ENCODE measurements at regions not wholly inside any gene's neighbourhood (a gene's known extent, or its start where the extent isn't known, plus 50 kb on each side); places are given as distances from the start of the nearest gene placed in this dataset.

DNA sequence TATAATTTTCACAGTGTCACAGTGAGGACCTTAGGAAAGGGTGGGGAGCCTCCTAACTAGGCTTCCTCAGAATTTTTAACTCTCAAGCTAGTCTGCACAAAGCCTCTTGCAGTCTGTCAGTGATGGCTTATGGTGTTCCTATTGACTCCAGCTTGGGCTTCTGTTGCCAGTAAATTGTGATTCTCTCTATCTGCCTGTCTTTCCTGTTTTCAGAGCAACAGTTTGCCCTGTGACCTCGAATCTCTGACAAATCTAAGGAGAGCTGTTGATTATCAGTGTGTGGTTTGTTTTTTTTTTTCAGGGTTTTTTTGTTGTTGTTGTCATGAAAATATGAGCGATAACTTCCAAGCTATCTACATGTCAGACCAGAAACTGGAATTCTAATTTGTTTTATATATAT, 423.2 kb upstream of the B3GALT2 start:
- TF ChIP-seq, protein P1, sequence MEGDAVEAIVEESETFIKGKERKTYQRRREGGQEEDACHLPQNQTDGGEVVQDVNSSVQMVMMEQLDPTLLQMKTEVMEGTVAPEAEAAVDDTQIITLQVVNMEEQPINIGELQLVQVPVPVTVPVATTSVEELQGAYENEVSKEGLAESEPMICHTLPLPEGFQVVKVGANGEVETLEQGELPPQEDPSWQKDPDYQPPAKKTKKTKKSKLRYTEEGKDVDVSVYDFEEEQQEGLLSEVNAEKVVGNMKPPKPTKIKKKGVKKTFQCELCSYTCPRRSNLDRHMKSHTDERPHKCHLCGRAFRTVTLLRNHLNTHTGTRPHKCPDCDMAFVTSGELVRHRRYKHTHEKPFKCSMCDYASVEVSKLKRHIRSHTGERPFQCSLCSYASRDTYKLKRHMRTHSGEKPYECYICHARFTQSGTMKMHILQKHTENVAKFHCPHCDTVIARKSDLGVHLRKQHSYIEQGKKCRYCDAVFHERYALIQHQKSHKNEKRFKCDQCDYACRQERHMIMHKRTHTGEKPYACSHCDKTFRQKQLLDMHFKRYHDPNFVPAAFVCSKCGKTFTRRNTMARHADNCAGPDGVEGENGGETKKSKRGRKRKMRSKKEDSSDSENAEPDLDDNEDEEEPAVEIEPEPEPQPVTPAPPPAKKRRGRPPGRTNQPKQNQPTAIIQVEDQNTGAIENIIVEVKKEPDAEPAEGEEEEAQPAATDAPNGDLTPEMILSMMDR (IDR thresholded peaks at IDR 0.05; ENCODE audit: insufficient read depth, low read depth, low read length, missing control alignments) = no peak
- no peak for DNase-seq (ENCODE audit: low read depth)
- H3K4me3 ChIP-seq (ENCODE audit: low read depth, low read length) = no peak overlapping the region

- no peak for DNase-seq (ENCODE audit: low read depth)
- no peak overlapping the region for H3K4me3 ChIP-seq (ENCODE audit: low read depth, low read length)
- TF ChIP-seq, protein P1 (IDR thresholded peaks at IDR 0.05; ENCODE audit: insufficient read depth, low read depth, low read length, missing control alignments) = no peak
These were observed 421.4 kb upstream of the B3GALT2 start for GRCh38 chr1:193607787-193608186.

GRCh38 chr1:193606035-193606434, 419.6 kb upstream of the B3GALT2 start:
- H3K4me3 ChIP-seq (ENCODE audit: low read depth, low read length) = no peak overlapping the region
- TF ChIP-seq, protein P1 (IDR thresholded peaks at IDR 0.05; ENCODE audit: insufficient read depth, low read depth, low read length, missing control alignments) = no peak
- DNase-seq (ENCODE audit: low read depth) = no peak

DNA sequence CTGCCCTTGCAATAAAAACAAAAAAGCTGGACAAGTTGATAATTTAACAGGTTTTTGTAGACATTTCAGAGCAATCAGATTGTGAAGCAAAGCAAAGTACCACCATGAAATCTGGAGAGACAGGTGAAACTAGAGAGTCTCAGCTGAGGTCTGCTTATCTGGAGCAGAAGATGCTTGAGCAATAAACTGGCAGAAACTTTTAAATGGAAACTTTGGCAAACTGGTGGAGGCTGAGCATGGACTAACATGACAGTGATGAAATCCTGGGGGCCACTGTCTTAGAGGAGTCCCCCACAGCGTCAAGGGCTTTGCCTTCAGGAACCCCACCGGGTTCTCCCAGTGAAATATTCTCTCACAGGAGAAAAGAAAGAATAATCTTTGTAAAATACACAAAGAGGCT, 416.3 kb upstream of the B3GALT2 start:
- no peak for DNase-seq (ENCODE audit: low read depth)
- no peak overlapping the region for H3K4me3 ChIP-seq (ENCODE audit: low read depth, low read length)
- TF ChIP-seq, protein P1 (IDR thresholded peaks at IDR 0.05; ENCODE audit: insufficient read depth, low read depth, low read length, missing control alignments) = no peak

- TF ChIP-seq, protein P1 (IDR thresholded peaks at IDR 0.05; ENCODE audit: insufficient read depth, low read depth, low read length, missing control alignments) = no peak
- H3K4me3 ChIP-seq (ENCODE audit: low read depth, low read length) = no peak overlapping the region
- DNase-seq (ENCODE audit: low read depth) = no peak
These were observed 406.9 kb upstream of the B3GALT2 start for GRCh38 chr1:193593147-193593885.

DNA sequence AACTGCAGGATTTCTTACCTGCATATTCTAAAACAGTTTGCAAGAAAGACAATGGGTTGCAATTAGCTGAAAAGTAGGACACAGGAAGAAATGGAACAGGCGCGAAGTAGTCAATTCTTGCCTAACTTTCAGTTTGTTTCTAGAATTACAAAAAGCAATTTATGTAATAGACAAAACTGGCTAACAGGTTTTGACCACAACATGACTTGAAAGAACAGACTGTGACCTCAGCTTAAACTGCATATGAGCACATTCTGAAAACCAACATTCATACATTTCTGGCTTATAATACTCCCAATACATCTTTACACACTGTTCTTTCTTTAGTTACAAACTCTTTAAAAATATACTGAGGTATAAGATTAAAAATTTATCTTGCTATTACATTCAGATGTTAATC, 405.9 kb upstream of the B3GALT2 start:
- no peak overlapping the region for H3K4me3 ChIP-seq (ENCODE audit: low read depth, low read length)
- TF ChIP-seq, protein P1 (IDR thresholded peaks at IDR 0.05; ENCODE audit: insufficient read depth, low read depth, low read length, missing control alignments) = no peak
- DNase-seq (ENCODE audit: low read depth) = peak; percentile 7

DNA sequence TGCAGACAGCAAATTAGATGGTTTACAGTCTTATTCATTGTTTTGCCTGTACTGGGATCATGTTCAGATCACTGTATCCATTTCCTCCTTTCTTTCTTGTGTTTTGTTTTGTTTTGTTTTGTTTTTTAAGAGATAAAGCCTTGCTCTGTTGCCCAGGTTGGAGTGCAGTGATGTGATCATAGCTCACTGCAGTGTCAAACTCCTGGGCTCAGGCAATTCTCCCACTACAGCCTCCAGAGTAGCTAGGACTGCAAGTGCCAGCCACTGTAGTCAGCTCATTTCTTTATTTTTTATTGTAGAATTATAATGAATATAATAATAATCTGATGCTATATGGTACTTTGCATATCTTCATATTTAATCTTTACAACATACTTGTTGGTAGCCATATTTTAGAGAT, 403.7 kb upstream of the B3GALT2 start:
- no peak for DNase-seq (ENCODE audit: low read depth)
- no peak overlapping the region for H3K4me3 ChIP-seq (ENCODE audit: low read depth, low read length)
- TF ChIP-seq, protein P1 (IDR thresholded peaks at IDR 0.05; ENCODE audit: insufficient read depth, low read depth, low read length, missing control alignments) = no peak
